ENCODE measurements at regions not wholly inside any gene's neighbourhood (a gene's known extent, or its start where the extent isn't known, plus 50 kb on each side); places are given as distances from the start of the nearest gene placed in this dataset.

GRCh38 chr14:101229666-101230065 is 326.1 kb upstream of the RTL1 start:
- H4K20me1 ChIP-seq (ENCODE audit: low read depth, low read length), result no peaks in the 10 kb centered on the region
- no peaks in the 10 kb centered on the region for H3K9me3 ChIP-seq (ENCODE audit: insufficient read depth, low read length)
- no peak for TF ChIP-seq CTCF (IDR thresholded peaks at IDR 0.05; ENCODE audit: insufficient read depth, low read length, poor library complexity, severe bottlenecking)
- no peak for TF ChIP-seq EZH2phosphoT487 (conservative IDR thresholded peaks at IDR 0.05; ENCODE audit: low read length)
- no peaks in the 10 kb centered on the region for H3F3A ChIP-seq (ENCODE audit: insufficient read depth)
- no peaks in the 10 kb centered on the region for H3K79me2 ChIP-seq (ENCODE audit: insufficient read depth, low read length)
- H3K36me3 ChIP-seq (ENCODE audit: low read length), result no peaks in the 10 kb centered on the region
- H3K4me3 ChIP-seq (ENCODE audit: insufficient read depth, low read length, poor library complexity, severe bottlenecking), result no peak overlapping the region
- H3K9ac ChIP-seq (ENCODE audit: low read length), result no peak overlapping the region
- H3K27ac ChIP-seq (ENCODE audit: low read depth, low read length), result no peak overlapping the region
- H2AFZ ChIP-seq (ENCODE audit: low read depth, low read length, severe bottlenecking), result no peak overlapping the region
- H3K27me3 ChIP-seq (ENCODE audit: low read length), result no peaks in the 10 kb centered on the region
- no peaks in the 10 kb centered on the region for H3K9me2 ChIP-seq (replicated peaks; ENCODE audit: insufficient read depth, low read length)
- H3K4me2 ChIP-seq (ENCODE audit: low read depth, low read length, poor library complexity, severe bottlenecking), result no peak overlapping the region

- TF ChIP-seq CTCF (IDR thresholded peaks at IDR 0.05; ENCODE audit: insufficient read depth, low read length, poor library complexity, severe bottlenecking), result no peak
- TF ChIP-seq EZH2phosphoT487 (conservative IDR thresholded peaks at IDR 0.05; ENCODE audit: low read length), result no peak
- Histone ChIP-seq H3K9me3 (ENCODE audit: insufficient read depth, low read length) (no peaks in the 10 kb centered on the region), H4K20me1 (ENCODE audit: low read depth, low read length) (no peaks in the 10 kb centered on the region), H3K4me2 (ENCODE audit: low read depth, low read length, poor library complexity, severe bottlenecking) (no peak overlapping the region), H3K36me3 (ENCODE audit: low read length) (no peaks in the 10 kb centered on the region), H2AFZ (ENCODE audit: low read depth, low read length, severe bottlenecking) (no peak overlapping the region), H3F3A (ENCODE audit: insufficient read depth) (no peaks in the 10 kb centered on the region), H3K9ac (ENCODE audit: low read length) (no peak overlapping the region), H3K4me3 (ENCODE audit: insufficient read depth, low read length, poor library complexity, severe bottlenecking) (no peak overlapping the region), H3K79me2 (ENCODE audit: insufficient read depth, low read length) (no peaks in the 10 kb centered on the region), H3K27ac (ENCODE audit: low read depth, low read length) (no peak overlapping the region), H3K9me2 (replicated peaks; ENCODE audit: insufficient read depth, low read length) (no peaks in the 10 kb centered on the region), H3K27me3 (ENCODE audit: low read length) (no peaks in the 10 kb centered on the region)
These were observed 326.8 kb upstream of the RTL1 start for GRCh38 chr14:101230161-101230850.

- Histone ChIP-seq H3F3A (ENCODE audit: insufficient read depth) (no peaks in the 10 kb centered on the region), H4K20me1 (ENCODE audit: low read depth, low read length) (no peaks in the 10 kb centered on the region), H3K36me3 (ENCODE audit: low read length) (no peaks in the 10 kb centered on the region), H3K9me3 (ENCODE audit: insufficient read depth, low read length) (no peaks in the 10 kb centered on the region), H3K27ac (ENCODE audit: low read depth, low read length) (no peak overlapping the region), H3K9me2 (replicated peaks; ENCODE audit: insufficient read depth, low read length) (no peaks in the 10 kb centered on the region), H3K79me2 (ENCODE audit: insufficient read depth, low read length) (no peaks in the 10 kb centered on the region), H3K4me3 (ENCODE audit: insufficient read depth, low read length, poor library complexity, severe bottlenecking) (no peak overlapping the region), H3K4me2 (ENCODE audit: low read depth, low read length, poor library complexity, severe bottlenecking) (no peak overlapping the region), H3K27me3 (ENCODE audit: low read length) (no peaks in the 10 kb centered on the region), H2AFZ (ENCODE audit: low read depth, low read length, severe bottlenecking) (no peak overlapping the region), H3K9ac (ENCODE audit: low read length) (no peak overlapping the region)
- no peak for TF ChIP-seq EZH2phosphoT487 (conservative IDR thresholded peaks at IDR 0.05; ENCODE audit: low read length)
- no peak for TF ChIP-seq CTCF (IDR thresholded peaks at IDR 0.05; ENCODE audit: insufficient read depth, low read length, poor library complexity, severe bottlenecking)
These were observed 327.5 kb upstream of the RTL1 start for GRCh38 chr14:101230851-101231550.
